RCC 7860 (cell line): ENCODE measurements at regions not wholly inside any gene's neighbourhood (a gene's known extent, or its start where the extent isn't known, plus 50 kb on each side); places are given as distances from the start of the nearest gene placed in this dataset.
A peak's percentile ranks its signal among the peaks of the same experiment; 100 is the strongest.
"Not testable (repeated sequence)": the region's sequence is repeated elsewhere in the genome, so short reads cannot be mapped to it uniquely, and the experiment has no call there.

Source experiments
- DNase-seq: peaks from one replicate; pipeline ENCODE4 v3.0.0-alpha.2; 2015; ENCODE audit warnings: low spot score
- FAIRE-seq: peaks from 2 replicates; lab custom pipeline; 2012; peaks lifted over from hg19 to GRCh38; lab: Jason Lieb, UNC

- not testable (repeated sequence) for DNase-seq, FAIRE-seq
Observed at GRCh38 chr21:9000671-9001070, 1520.7 kb upstream of the TPTE start.

- not testable (repeated sequence) for FAIRE-seq
- peak; percentile 4 for DNase-seq
Observed at GRCh38 chr21:9001890-9002663, 1519.3 kb upstream of the TPTE start.

DNA sequence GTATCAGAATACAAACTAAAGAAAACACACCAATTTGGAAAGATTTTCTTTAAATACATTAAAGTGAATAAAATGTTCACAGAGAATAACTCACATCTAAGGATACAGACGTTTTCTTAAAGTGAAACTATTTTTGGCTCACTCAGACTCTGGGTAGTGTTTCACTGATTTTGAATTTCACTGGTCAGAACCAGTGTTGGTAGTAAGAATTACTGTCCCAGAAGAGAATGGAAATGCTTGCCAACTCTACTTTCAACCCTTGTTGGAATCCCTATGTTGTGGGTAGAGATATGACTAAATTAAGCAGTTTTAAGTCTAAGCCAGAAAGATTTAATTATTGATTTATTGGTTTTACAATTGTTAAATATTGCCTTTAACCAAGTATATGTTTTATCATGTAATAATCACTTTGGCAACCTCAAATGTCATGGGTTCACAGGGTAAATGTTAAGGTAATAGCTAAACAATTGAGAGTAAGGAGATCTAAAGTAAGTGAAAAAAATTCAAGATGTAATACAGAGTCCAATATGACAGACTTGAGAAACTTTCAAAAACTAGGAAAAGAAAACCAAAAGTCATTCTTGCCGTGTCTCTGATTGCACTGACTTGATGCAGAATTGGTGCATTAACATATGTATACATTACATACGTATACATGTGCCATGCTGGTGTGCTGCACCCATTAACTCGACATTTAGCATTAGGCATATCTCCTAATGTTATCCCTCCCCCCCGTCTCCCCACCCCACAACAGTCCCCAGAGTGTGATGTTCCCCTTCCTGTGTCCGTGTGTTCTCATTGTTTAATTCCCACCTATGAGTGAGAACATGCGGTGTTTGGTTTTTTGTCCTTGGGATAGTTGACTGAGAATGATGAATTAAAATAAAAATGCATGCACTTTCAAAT lies 1517.2 kb upstream of the TPTE start:
- peak; percentile 4 for DNase-seq
- FAIRE-seq: not testable (repeated sequence)

DNA sequence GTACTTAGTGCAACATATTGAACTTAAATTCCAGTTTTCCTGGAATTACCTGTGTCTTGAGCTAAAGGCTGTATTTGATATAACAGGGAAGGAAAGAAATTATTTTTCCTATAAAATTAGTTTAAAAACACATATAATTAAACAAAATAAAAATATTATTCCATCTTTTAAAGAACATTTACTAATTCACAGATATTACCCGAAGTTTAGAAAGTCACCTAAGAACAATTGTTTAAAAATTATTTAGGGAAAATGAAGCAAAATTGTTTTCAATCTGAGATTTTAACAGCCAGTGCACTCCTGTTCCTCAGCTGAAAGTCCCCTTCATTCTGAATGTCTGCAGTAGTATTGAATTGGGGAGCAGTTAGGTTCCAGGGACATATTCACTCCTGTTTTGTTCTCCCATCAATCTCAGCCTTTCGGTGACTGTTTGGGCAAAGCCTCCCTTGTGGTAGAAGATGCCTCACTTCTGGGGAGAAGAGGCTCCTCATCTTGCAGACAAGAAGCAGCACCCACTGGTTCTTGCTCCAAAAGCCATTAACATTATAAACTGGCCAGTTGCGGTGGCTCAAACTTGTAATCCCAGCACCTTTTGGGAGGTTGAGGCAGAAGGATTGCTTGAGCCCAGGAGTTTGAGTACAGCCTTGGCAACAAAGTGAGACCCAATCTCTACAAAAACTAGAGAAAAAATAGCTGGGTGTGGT lies 1516.4 kb upstream of the TPTE start:
- peak; percentile 13 for DNase-seq
- not testable (repeated sequence) for FAIRE-seq

DNA sequence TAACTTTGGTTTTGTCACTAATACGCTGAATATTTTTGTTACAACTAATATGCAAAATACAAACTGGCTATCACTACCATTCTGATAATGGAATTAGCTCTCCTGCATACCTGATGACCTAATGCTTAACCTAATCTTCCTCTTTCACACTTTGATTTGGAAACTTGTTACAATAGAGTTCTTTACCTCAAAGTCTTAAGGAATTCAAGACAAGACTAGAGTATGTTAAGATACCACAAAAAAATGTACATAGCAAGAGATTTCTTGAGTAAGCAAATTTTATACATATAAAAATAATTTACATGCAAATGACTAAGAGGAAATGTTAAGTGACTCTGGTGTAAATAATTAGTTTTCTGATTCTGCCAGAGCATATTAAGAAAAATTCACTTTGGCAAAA lies 1515.7 kb upstream of the TPTE start:
- not testable (repeated sequence) for FAIRE-seq
- peak; percentile 3 for DNase-seq

DNA sequence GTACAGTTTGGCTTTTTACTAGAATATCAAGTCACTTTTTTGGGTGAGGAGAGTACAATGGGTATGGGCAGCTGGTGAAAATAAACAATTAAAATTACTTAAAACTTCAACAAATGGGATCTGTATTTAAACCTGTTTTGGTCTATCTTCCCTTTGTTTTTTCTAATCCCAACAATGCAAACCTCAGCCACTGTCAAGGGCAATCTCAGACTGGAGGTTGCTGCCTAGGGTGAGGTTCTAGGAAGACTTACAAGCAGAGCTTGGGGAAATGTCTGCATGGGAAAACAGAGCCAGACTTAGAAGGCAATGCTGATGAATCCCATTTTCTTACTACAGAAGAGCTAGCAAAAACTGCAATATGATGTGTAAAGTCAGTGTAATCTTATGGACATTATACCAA lies 1515.3 kb upstream of the TPTE start:
- not testable (repeated sequence) for FAIRE-seq, DNase-seq

- DNase-seq: peak; percentile 3
- not testable (repeated sequence) for FAIRE-seq
Observed at GRCh38 chr21:9006553-9007323, 1514.6 kb upstream of the TPTE start.

DNA sequence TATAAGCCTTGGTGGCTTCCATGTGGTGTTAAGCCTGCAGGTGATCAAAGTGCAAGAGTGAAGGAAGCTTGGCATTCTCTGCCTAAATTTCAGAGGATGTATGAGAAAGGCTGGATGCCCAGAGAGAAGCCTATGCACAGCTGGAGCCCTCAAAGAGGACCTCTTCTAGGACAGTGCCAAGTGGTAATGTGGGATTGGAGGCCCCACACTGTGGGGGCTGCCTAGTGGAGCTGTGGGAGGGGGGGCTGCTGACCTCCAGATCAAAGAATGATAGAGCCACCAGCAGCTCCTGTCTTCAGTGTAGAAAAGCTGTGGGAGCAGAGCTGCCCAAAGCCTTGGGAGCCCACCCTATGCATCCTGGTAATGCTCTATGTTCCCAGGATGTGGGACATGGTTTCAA lies 1512.7 kb upstream of the TPTE start:
- DNase-seq (no peak), FAIRE-seq (no peak)

DNA sequence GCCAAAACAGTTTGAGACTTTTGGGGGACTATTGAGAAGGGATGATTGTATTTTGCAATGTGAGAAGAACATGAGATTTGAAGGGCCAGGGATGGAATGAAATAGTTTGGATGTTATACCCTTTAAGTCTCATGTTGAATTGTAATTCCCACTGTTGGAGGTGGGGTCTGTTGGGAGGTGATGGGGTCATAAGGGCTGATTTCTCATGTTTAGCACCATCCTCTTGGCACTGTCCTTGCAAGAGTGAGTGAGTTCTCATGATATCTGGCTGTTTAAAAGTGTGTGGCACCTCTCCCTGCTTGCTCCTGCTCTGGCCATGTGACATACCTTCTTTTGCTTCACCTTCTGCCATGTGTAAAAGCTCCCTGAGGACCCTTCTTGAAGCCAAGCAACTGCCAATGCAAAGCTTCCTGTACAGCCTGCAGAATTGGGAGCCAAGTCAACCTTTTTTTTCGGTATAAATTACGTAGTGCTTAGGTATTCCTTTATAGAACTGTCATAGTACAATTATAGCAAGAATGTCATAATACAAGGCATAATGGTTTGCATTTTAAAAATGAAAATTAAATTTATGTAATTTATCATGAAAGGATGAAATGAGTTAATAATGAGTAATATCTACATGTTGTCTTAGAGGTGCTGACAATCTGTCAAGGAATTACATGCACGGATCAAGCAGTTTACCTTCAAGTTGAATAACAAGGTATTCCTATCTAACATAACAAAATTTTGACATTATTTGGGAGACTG lies 1511.9 kb upstream of the TPTE start:
- peak; percentile 4 for DNase-seq

GRCh38 chr21:9010121-9010795 lies 1511.1 kb upstream of the TPTE start:
- not testable (repeated sequence) for DNase-seq, FAIRE-seq

More for the DNA sequence above, 1511.9 kb upstream of the TPTE start:
- FAIRE-seq: not testable (repeated sequence)

DNA sequence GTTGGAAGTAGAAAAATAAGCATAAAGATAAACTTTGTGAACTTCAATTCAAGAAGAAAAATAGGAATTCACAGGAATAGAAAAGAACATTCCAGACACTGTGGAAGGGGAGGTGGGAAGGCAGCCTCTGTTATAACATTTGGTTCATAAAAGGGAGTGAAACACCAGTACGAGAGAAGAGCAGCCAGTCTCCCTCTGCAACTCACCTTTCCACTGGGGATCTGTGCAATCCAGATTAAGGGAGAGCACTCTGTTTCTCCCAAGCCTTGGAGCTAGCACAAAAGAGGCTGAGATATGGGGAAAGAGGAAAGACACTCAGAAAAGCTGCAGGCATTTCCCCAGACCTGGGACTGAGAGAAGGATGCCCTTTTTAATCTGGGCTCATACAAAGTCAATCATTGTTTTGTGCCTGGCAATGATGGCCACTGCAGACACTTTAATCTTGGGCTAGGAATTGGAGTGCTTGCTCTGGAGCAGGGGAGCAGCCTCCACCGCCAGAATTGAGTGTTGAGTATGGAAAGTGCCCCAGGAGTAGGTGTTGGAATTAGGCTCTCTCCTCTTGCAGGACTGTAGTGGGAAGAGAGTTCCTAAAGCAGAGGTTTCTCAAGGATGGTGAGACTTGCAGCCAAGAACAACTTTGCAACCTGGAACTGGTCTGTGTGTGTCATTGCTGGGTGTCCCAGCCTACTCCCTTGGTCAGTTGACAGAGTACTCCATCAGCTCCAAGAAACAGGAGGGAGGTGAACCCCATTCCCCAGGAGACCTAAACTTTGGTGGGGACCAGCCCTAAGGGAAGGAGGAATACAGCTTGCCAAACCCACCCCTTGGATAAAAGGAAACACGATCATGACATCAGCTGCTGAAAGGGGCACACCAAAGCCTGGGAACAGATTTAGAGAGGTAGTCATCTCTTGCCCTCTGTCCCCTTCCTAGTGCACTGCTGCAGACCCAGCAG lies 1510.2 kb upstream of the TPTE start:
- not testable (repeated sequence) for FAIRE-seq, DNase-seq

DNA sequence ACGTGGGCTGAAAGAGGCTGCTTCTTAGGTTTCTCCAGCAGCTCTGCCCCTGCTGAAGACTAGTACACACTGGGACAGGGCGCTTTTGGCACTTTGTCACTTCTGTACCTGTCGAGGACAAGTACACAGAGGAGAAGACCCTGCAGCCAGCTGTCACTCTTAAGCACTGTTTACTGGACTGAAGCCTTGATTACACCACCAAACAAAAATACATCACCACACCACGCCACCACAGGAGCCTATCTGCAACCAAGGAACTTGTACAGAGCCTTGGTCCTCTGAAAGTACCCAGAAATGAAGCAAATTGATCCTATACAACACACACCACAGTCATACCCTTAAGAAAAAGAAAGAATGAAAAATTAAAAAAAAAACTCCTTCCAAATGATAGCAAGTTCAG lies 1509.5 kb upstream of the TPTE start:
- DNase-seq, FAIRE-seq: not testable (repeated sequence)

DNA sequence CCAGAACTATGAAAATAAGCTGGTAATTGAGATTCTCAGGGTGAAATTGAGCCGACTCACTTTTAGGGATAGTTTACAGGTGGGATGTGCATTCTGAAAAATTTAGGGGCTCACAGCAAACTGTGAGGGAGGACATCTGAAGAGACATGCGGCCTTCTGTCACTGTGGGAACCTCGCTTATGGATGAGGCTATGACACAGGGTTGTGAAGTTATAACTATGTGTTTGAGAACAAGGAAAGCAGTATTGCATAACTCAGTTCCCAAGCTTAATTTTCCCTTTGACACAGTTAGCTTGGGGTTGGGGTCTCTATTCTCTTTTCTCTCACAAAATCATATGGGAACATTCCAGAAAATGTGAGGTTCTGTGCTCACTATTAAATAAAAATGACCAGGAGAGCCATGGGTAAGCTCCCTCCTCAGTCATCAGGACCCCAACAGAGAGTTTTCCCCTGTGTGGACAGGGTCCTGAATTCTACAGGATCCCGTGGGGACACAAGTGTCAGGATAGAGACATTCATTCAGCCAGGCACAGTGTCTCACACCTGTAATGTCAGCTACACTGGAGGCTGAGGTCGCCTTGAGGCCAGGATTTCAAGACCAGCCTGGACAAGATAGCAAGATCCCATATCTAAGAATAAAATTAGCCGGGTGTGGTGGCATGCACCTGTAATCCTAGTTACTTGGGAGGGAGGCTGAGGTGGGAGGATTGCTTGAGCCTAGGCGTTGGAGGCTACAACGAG lies 1507.7 kb upstream of the TPTE start:
- not testable (repeated sequence) for FAIRE-seq

DNA sequence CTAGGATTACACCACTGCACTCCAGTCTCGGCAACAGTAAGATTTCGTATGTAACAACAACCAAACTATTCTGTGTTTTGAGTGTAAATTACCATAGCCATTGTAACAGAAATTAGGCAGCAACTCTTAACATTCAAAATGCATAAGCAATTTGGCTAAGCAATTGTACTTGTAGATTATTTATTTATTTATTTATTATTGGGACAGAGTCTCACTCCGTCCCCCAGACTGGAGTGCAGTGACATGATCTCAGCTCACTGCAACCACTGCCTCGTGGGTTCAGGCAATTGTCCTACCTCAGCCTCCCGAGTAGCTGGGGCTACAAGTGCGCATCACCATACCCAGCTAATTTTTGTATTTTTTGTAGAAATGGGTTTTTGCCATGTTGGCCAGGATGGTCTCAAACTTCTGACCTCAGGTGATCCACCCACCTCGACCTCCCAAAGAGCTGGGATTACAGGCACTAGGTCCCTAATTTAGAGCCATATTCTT lies 1507.1 kb upstream of the TPTE start:
- FAIRE-seq: not testable (repeated sequence)
- peak; percentile 2 for DNase-seq

More for the DNA sequence above, 1507.7 kb upstream of the TPTE start:
- peak; percentile 2 for DNase-seq

DNA sequence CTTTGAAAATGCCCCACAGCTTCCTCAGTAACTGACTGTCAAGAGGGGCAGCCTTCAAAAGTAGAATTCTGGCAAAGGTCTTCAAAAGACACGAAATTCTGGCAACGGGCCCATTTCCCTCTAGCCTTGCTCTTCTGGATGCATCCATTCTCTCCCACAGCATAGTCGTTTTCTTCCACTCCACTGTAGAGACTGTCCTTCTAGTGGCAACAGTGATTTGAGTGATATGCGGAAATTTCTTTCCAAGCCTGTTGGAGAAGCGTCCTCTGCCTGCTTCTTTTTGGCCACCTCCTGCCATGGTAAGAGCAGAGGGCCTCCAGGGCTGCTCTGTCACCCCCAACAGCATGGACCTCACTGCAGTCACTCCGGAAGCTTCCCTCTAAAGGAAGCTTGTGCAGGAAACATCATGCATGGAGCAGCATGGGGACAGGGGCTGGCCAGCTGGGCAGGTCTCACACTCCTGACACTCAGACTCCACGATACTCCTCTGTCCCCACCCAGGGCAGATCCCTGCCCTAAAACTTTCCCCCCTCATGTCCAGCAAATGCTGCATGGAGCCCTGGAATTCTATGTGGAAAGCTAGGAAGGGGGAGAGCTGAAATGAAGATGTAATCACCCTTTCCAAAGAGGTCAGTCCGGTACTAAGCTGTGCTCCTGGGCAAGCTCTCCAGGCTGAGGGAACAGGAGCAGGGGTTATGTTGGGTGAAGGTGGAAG lies 1505.7 kb upstream of the TPTE start:
- peak; percentile 3 for DNase-seq
- FAIRE-seq: not testable (repeated sequence)

DNA sequence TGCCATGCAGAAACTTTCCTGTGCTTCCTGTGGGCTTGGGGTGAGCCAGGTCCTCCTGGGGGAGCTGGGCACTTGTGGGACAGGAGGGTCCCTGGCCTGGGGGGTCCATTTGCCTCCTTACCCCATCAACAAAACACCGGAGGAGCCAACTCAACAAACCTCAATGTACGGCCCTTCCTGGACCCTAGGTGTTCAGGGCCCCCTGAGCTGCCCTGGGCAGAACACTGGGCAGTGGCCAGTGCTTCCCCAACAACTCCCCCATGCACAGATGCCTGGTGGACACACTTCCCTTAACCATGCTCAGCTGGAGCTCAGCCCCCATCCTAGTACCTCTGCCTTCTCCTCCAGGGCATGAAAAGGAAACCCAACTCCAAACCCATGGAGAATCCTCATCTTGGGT lies 1504.2 kb upstream of the TPTE start:
- not testable (repeated sequence) for DNase-seq, FAIRE-seq
